H1 (cell line): ENCODE measurements at regions not wholly inside any gene's neighbourhood (a gene's known extent, or its start where the extent isn't known, plus 50 kb on each side); places are given as distances from the start of the nearest gene placed in this dataset.

Experiments used
- CTCF ChIA-PET: fragments of 300-600 bp; sonication (Branson Sonifier 250); formaldehyde crosslinking; loops from one replicate; lab custom pipeline; 2021; ENCODE audit not compliant: partially characterized antibody; lab: Charles Lee
- POLR2A ChIA-PET: fragments of 300-600 bp; sonication (Branson Sonifier 250); formaldehyde crosslinking; loops from one replicate; lab custom pipeline; 2021; ENCODE audit warnings: inconsistent platforms; ENCODE audit not compliant: partially characterized antibody; lab: Charles Lee
- DNase-seq, 2 experiments: peaks; one replicate each; pipeline versions ENCODE4 v3.0.0 to v3.0.0-alpha.2; 2010 to 2022; ENCODE audit warnings: low spot score in 2 of 2, low read depth in 1 of 2, mixed read lengths in 1 of 2
- FAIRE-seq: peaks from 2 replicates; lab custom pipeline; 2011; peaks lifted over from hg19 to GRCh38; lab: Jason Lieb, UNC
- H2AFZ ChIP-seq: 2 replicates; pipeline ENCODE4 v1.8.1; 2012; ENCODE audit warnings: low read length, inconsistent platforms
- H2AK5ac ChIP-seq: 2 replicates; pipeline ENCODE4 v1.6.1; 2013; ENCODE audit warnings: low read depth, low read length
- H2BK120ac ChIP-seq: replicated peaks from 2 replicates; pipeline ENCODE3; 2013; ENCODE audit warnings: low read depth, low read length, inconsistent platforms
- H2BK12ac ChIP-seq: 2 replicates; pipeline ENCODE4 v1.6.1; 2013; ENCODE audit warnings: low read depth, low read length
- H2BK15ac ChIP-seq: 2 replicates; pipeline ENCODE4 v1.6.1; 2013; ENCODE audit warnings: low read length
- H2BK20ac ChIP-seq: 2 replicates; pipeline ENCODE4 v1.6.1; 2013; ENCODE audit warnings: low read length
- H2BK5ac ChIP-seq: 2 replicates; pipeline ENCODE4 v1.6.1; 2013; ENCODE audit warnings: low read depth, low read length
- H3K14ac ChIP-seq: 2 replicates; pipeline ENCODE4 v1.6.1; 2013; ENCODE audit warnings: inconsistent platforms; ENCODE audit not compliant: insufficient read length
- H3K18ac ChIP-seq: 2 replicates; pipeline ENCODE4 v1.6.1; 2013; ENCODE audit warnings: low read length; ENCODE audit errors: extremely low read depth
- H3K23ac ChIP-seq: 2 replicates; pipeline ENCODE4 v1.6.1; 2013; ENCODE audit warnings: inconsistent platforms; ENCODE audit not compliant: insufficient read length
- H3K23me2 ChIP-seq: 2 replicates; pipeline ENCODE4 v1.6.1; 2013; ENCODE audit warnings: low read depth, low read length
- H3K27ac ChIP-seq: 2 replicates; pipeline ENCODE4 v1.6.1; 2011; ENCODE audit warnings: low read depth, low read length, inconsistent platforms
- H3K27me3 ChIP-seq, 4 experiments: replicated peaks in 1 of 4; 1 replicate in 1 of 4; 2 replicates in 3 of 4; pipeline versions ENCODE4 v1.6.1 to v1.8.1; 2011 to 2013; ENCODE audit warnings: low read length in 3 of 4, mild to moderate bottlenecking in 3 of 4, inconsistent platforms in 2 of 4, mixed read lengths in 2 of 4, moderate library complexity in 1 of 4; ENCODE audit not compliant: control insufficient read depth in 3 of 4, insufficient read depth in 3 of 4; ENCODE audit errors: extremely low read depth in 1 of 4
- H3K36me3 ChIP-seq, 4 experiments: 2 replicates each; pipeline versions ENCODE4 v1.6.1 to v1.8.1; 2011 to 2013; ENCODE audit warnings: mild to moderate bottlenecking in 4 of 4, low read length in 3 of 4, moderate library complexity in 2 of 4, control low read depth in 1 of 4, inconsistent platforms in 1 of 4; ENCODE audit not compliant: insufficient read depth in 4 of 4, control insufficient read depth in 2 of 4
- H3K4ac ChIP-seq: replicated peaks from 2 replicates; pipeline ENCODE3; 2013; ENCODE audit warnings: low read length, low read depth, mixed read lengths, inconsistent platforms; ENCODE audit not compliant: insufficient read length
- H3K4me1 ChIP-seq, 4 experiments: replicated peaks in 1 of 4; 1 replicate in 1 of 4; 2 replicates in 3 of 4; pipeline versions ENCODE4 v1.6.1 to v1.8.1; 2011 to 2013; ENCODE audit warnings: low read length in 3 of 4, inconsistent platforms in 2 of 4, mixed read lengths in 1 of 4; ENCODE audit not compliant: insufficient read depth in 4 of 4, control insufficient read depth in 3 of 4
- H3K4me2 ChIP-seq, 2 experiments: 2 replicates each; pipeline versions ENCODE4 v1.6.1 to v1.8.1; 2011 to 2013; ENCODE audit warnings: low read depth in 2 of 2, low read length in 2 of 2, control low read depth in 1 of 2, inconsistent platforms in 1 of 2, mild to moderate bottlenecking in 1 of 2; ENCODE audit not compliant: insufficient read depth in 1 of 2
- H3K4me3 ChIP-seq, 4 experiments: fragments of 200-600, 300-600 bp in 1 of 4; sonication (generic), shearing (Covaris generic), sonication (Bioruptor Twin) in 1 of 4; 2 replicates each; pipeline versions ENCODE4 v1.5.1 to v1.8.1; 2011 to 2016; ENCODE audit warnings: low read length in 4 of 4, low read depth in 3 of 4, control low read depth in 2 of 4, inconsistent platforms in 2 of 4, mild to moderate bottlenecking in 2 of 4, mixed read lengths in 1 of 4, moderate library complexity in 1 of 4; ENCODE audit not compliant: insufficient read depth in 2 of 4; ENCODE audit errors: extremely low read depth in 1 of 4
- H3K56ac ChIP-seq: replicated peaks from 2 replicates; pipeline ENCODE3; 2013; ENCODE audit warnings: low read depth, mild to moderate bottlenecking, mixed read lengths, low read length, inconsistent platforms; ENCODE audit not compliant: insufficient read length
- H3K79me1 ChIP-seq: 2 replicates; pipeline ENCODE4 v1.6.1; 2013; ENCODE audit warnings: low read depth, low read length, control low read depth
- H3K79me2 ChIP-seq, 2 experiments: 2 replicates each; pipeline versions ENCODE4 v1.6.1 to v1.8.1; 2012 to 2013; ENCODE audit warnings: low read length in 2 of 2, mild to moderate bottlenecking in 2 of 2, inconsistent platforms in 1 of 2; ENCODE audit not compliant: insufficient read depth in 2 of 2, control insufficient read depth in 1 of 2
- H3K9ac ChIP-seq, 4 experiments: replicated peaks in 1 of 4; 1 replicate in 1 of 4; 2 replicates in 3 of 4; pipeline versions ENCODE4 v1.6.1 to v1.8.1; 2011 to 2013; ENCODE audit warnings: low read depth in 3 of 4, low read length in 3 of 4, control low read depth in 2 of 4, mild to moderate bottlenecking in 2 of 4, moderate library complexity in 2 of 4, inconsistent platforms in 1 of 4; ENCODE audit errors: extremely low read depth in 1 of 4
- H3K9me3 ChIP-seq, 2 experiments: 2 replicates each; pipeline versions ENCODE4 v1.6.1 to v1.8.1; 2012 to 2013; ENCODE audit warnings: mild to moderate bottlenecking in 2 of 2, moderate library complexity in 2 of 2, control low read depth in 1 of 2, inconsistent platforms in 1 of 2, low read depth in 1 of 2, low read length in 1 of 2, mixed read lengths in 1 of 2; ENCODE audit not compliant: insufficient read depth in 2 of 2
- H4K20me1 ChIP-seq, 2 experiments: replicated peaks in 1 of 2; 2 replicates each; pipeline versions ENCODE3 to v1.8.1; 2011 to 2013; ENCODE audit warnings: inconsistent platforms in 2 of 2, low read length in 2 of 2, mild to moderate bottlenecking in 1 of 2; ENCODE audit not compliant: insufficient read depth in 2 of 2, control insufficient read depth in 1 of 2
- H4K5ac ChIP-seq: 2 replicates; pipeline ENCODE4 v1.6.1; 2013; ENCODE audit warnings: low read length, low read depth, mixed read lengths, inconsistent platforms; ENCODE audit not compliant: insufficient read length
- H4K8ac ChIP-seq: 2 replicates; pipeline ENCODE4 v1.8.0; 2013; ENCODE audit warnings: mild to moderate bottlenecking, moderate library complexity, low read length, inconsistent platforms; ENCODE audit not compliant: insufficient read depth; ENCODE audit errors: extremely low read depth
- H4K91ac ChIP-seq: replicated peaks from 2 replicates; pipeline ENCODE3; 2013; ENCODE audit warnings: low read length, mixed read lengths, inconsistent platforms; ENCODE audit not compliant: insufficient read length
- POLR2A ChIP-seq, 2 experiments: IDR thresholded peaks; 1 replicate in 1 of 2; 2 replicates in 1 of 2; pipeline ENCODE4 v1.6.1; 2011; ENCODE audit warnings: low read depth in 2 of 2, low read length in 2 of 2, mild to moderate bottlenecking in 2 of 2; ENCODE audit errors: control extremely low read depth in 1 of 2
- RBBP5 ChIP-seq: IDR thresholded peaks from 2 replicates; pipeline ENCODE4 v1.7.1; 2012; ENCODE audit warnings: low read depth, mild to moderate bottlenecking, inconsistent platforms, low read length, moderate library complexity, borderline replicate concordance
- SAP30 ChIP-seq: fragments of 300-600 bp; sonication (generic); IDR thresholded peaks from 2 replicates; pipeline ENCODE4 v1.7.1; 2012; ENCODE audit warnings: low read length, moderate library complexity, mild to moderate bottlenecking, inconsistent platforms; ENCODE audit not compliant: insufficient read depth, insufficient replicate concordance
- WGBS, 2 experiments: shearing (Covaris generic) in 1 of 2; methylation state at CpG; one replicate each; pipeline versions ENCODE4 v1.1.6 to v1.1.7; 2013 to 2015; ENCODE audit warnings: low lambda C conversion rate in 2 of 2, mixed read lengths in 2 of 2, inconsistent platforms in 1 of 2, low coverage in 1 of 2, missing lambda C conversion rate in 1 of 2; ENCODE audit not compliant: insufficient replicate concordance in 2 of 2, insufficient coverage in 1 of 2, insufficient read length in 1 of 2; ENCODE audit errors: extremely low coverage in 1 of 2, missing lambda C conversion rate in 1 of 2; 5-methylcytosine and 5-hydroxymethylcytosine counted together

GRCh38 chr3:99323940-99324339, 314.5 kb upstream of the COL8A1 start:
- Histone ChIP-seq H2BK120ac (no peak overlapping the region), H3K4me1 (no peaks in the 10 kb centered on the region), H4K8ac (no peak overlapping the region), H3K4me3 (no peak overlapping the region), H2AK5ac (no peak overlapping the region), H3K9me3 (no peaks in the 10 kb centered on the region), H3K4ac (no peak overlapping the region), H3K18ac (no peak overlapping the region), H3K79me2 (no peaks in the 10 kb centered on the region), H2AFZ (no peak overlapping the region), H3K27ac (no peak overlapping the region), H3K23ac (no peak overlapping the region), H2BK20ac (no peak overlapping the region), H4K20me1 (no peaks in the 10 kb centered on the region), H4K5ac (no peak overlapping the region), H4K91ac (no peak overlapping the region), H3K36me3 (no peaks in the 10 kb centered on the region), H3K23me2 (no peaks in the 10 kb centered on the region), H3K4me2 (no peak overlapping the region), H3K14ac (no peak overlapping the region), H2BK12ac (no peak overlapping the region), H3K9ac (no peak overlapping the region), H3K27me3 (no peaks in the 10 kb centered on the region), H2BK5ac (no peak overlapping the region), H3K79me1 (no peaks in the 10 kb centered on the region), H3K56ac (no peak overlapping the region), H2BK15ac (no peak overlapping the region)
- 93% methylated on average over 1 of the region's 1 CpG; no CpG with 5 or more reads in 1 of the 2 experiments for WGBS, 2 experiments
- ChIA-PET POLR2A (no interaction called here), CTCF (no interaction called here)
- no peak for FAIRE-seq
- DNase-seq = no peak
- TF ChIP-seq POLR2A (IDR thresholded peaks at IDR 0.05; ENCODE audit: control extremely low read depth in 1 of 2, low read depth in 2 of 2, low read length in 2 of 2) (no peak), RBBP5 (no peak), SAP30 (no peak)
